HG03558 (cell line): ENCODE measurements at regions not wholly inside any gene's neighbourhood (a gene's known extent, or its start where the extent isn't known, plus 50 kb on each side); places are given as distances from the start of the nearest gene placed in this dataset.

Experiments
- ATAC-seq: cut with Tn5 transposase; IDR thresholded peaks from one replicate; pipeline ENCODE4 v1.9.1; 2021; ENCODE audit warnings: moderate number of reproducible peaks; ENCODE audit not compliant: unreplicated experiment; ENCODE audit errors: extremely low read depth

DNA sequence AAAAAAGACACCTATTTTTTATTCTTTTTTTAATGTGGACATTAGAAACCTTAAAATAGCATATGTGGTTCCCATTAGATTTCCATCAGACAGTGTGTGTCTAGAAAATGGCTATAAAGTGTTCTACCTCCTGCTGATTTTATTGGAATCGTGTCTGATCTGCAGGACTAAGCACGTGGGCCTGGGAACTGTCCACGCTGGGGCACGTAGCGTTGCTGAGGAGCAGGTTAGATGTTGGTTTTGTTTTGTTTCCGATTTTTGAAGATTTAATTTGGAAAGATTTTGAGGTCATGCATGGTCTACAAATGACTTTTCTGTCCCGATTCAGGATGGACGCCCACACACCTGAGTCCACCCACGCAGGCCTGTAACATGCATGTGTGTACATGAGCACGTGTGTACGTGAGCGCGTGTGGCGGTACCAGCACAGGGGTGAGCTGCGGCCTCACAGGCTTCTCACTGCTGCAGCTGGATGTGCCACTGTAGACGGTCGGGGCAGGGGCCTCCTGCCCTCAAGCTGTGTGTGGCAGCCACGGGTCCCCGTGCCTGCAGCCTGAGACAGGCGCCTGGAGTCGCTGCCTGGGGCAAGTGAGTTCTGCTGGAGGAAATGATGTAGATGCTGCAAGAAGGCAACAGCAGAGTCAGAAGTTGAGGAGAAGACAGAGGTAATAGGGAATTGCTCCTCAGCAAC lies 99.7 kb upstream of the CTDP1 start:
- ATAC-seq = no peak

DNA sequence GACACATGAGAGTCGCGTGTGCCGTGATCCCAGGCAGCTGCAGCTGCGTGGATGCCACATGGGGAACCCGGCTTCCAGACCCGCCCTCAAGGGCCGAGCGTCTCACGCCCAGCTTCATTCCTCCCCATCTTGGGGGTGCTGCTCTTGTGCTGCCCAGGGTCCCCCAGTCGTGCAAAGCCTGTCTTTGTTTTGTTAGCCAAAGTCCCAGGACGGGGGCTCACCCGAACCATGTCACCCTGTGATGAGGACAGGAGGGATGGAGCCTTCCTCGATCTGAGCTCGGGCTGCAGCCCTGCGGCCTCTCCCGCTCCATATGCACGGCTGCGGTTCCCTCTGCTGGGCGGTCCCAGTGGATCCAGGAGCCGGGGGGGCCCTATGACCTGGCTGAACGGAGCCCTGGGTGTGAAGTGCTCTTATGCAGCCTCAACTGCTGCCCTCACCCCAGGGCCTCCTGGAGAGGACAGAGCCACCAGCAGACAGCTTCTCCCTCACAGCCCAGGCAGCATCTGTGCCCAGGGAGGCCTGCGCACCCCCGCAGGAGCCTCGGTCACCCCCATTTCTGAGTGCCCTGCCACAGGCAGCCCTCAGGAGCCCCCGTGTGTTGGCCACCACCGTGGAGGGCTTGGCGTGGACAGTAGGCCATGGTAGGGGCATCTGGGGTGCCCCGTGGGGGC lies 99.0 kb upstream of the CTDP1 start:
- ATAC-seq = no peak

DNA sequence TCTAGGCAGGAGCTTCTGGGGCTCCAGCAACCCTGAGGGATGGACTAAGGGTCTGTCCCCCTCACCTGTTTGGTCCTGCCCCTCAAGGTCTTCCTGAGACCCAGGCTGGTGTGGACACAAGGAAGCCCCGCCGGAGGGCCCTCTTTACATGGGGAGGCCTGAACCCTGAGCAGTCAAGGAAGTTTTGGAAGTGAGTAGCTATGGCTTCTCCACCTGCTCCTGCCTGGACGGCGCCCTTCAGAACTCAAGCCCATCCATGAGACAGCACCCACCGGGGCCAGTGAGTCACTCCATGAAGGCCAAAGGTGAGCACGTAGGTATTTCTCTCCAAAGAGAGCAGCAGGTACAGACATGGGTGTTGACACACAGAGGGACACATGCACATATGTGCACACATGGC lies 98.2 kb upstream of the CTDP1 start:
- ATAC-seq = no peak

DNA sequence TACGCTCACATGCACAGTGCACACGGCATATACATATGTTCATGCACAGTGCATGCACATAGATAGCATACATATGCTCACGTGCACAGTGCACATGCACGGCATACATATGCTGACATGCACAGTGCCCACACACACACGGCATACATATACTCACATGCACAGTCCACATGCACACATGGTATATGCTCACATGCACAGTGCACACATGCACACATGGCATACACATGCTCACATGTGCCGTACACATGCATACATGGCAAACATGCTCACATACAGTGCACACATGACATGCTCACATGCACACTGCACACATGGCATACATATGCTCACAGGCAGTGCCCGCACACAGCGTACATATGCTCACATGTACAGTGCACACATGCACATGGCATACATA lies 97.7 kb upstream of the CTDP1 start:
- no peak for ATAC-seq

DNA sequence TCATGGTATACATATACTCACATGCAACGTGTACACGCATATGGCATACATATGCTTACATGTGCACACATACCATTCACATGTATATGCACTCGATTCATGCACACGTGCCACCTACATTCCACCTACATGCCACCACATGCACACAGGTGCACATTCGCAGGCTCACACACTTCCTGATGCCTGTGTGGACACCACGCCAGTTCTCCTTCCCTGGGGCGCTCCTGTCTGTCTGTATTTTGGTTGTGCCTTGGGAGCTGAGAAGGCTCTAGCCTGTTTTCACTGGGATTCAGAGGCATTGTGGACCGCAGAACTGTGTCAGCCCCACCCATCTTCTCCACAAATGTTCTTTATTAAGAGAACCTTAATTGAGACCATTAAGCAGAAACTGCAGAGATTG lies 96.6 kb upstream of the CTDP1 start:
- no peak for ATAC-seq

DNA sequence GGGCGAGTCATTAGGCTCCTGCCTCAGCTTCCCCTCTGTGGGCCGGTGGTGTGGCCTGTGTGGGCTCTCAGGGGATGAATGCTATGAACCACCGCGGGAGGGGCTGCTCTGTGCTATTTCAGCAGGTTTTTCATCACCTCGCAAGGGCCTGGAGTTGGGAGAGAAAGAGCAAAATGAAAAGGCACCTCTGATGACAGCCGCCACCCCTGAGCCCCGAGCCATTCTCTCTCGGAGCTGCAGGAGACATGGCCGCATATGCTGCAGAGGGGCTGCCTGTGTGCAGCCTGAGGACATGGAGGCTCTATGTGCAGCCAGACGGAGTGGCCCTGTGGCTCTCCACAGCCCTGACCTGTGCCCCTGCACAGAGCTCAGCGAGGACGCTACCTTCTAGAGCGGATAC lies 96.2 kb upstream of the CTDP1 start:
- no peak for ATAC-seq

DNA sequence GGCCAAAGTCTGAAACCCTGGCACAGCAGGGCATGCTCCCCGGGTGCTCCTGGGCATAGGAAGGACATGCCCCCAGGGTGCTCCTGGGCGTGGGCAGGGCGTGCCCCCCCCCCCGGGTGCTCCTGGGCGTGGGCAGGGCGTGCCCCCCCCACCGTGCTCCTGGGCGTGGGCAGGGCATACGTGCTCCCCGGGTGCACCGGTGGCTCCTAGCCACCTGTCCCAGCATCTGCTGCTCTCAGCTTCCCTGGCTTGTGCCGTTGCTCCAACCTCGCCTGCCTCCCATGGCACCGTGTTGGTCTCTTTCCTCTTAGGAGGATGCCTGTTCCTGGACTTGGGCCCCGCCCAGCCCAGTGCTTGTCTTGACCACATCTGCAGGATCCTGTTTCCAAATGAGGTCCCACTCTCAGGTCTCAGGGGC lies 95.6 kb upstream of the CTDP1 start:
- ATAC-seq = no peak

DNA sequence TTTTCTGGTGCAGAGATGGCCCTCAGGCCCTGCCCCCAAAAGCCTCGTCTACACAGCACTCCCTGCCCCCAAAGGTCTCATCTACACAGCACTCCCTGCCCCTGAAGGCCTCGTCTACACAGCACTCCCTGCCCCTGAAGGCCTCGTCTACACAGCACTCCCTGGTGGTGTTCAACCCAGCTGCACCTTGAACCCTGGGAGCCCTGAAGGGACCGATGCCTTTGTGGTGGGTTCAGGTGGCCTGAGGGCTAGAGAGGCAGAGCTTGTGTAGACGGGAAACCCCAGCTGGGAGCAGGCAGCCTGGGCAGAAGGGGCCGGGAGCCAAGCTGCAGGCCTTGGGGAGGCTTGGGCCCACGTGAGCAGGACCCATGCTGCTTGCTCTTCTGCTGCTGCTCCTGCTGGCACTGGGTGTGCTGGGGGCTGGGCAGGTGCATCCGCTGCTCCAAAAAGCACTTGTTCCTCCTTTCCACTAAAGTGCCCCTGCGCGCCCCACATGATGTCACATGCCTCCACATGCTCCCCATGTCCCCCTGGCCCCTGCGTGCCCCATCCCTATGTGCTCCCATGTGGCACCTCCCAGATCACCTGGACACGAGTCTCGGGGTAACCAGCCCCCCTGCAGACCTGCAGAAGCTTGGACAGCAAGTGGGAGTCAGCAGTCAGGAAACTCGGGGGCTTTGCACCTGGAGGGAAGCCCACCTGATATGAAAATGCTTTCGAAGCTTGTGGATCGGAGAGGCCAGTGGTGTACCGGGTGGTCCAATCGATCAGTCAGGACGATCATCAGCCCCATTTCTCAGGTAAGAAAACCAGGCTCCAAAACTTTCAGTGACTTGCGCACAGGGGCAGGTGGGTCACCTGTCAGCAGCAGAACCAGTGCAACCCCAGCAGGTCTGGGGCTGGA lies 94.9 kb upstream of the CTDP1 start:
- ATAC-seq = no peak

DNA sequence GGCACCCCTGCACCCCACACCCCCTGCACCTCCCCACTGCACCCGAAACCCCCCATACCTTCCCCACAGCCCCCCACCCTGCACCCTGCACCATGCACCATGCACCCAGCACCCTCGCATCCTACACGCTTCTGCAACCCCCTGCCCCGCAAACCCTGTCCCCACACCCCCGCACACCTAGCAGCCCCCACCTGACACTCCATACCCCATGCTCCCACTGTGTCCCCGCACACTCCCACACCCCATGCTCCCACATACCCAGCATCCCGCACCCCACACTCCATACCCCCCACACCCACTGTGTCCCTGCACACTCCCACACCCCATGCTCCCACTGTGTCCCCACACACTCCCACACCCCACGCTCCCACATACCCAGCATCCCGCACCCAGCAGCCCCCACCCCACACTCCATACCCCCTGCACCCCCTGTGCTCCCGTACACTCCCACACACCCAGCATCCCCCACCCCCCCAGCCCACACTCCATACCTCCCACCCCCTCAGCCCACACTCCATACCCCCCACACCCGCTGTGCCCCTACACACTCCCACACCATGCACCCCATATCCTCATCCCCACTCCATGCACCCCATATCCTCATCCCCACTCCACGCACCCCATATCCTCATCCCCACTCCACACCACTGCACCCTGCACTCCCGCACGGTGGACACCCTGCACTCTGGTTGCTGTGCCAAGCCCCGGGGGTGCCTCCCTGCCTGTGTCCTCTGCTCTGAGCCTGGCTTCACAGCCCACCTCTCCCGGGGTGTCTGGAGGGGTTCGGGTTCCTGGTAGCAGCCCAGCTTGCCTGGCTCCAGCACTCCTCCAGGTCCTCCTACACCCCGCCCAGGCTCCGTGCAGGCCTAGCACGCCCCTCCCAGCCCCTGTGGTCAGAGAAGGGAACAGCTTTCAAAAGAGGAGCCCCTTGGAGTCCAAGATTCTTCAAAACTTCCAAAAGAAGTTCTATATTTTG lies 93.9 kb upstream of the CTDP1 start:
- ATAC-seq = no peak

DNA sequence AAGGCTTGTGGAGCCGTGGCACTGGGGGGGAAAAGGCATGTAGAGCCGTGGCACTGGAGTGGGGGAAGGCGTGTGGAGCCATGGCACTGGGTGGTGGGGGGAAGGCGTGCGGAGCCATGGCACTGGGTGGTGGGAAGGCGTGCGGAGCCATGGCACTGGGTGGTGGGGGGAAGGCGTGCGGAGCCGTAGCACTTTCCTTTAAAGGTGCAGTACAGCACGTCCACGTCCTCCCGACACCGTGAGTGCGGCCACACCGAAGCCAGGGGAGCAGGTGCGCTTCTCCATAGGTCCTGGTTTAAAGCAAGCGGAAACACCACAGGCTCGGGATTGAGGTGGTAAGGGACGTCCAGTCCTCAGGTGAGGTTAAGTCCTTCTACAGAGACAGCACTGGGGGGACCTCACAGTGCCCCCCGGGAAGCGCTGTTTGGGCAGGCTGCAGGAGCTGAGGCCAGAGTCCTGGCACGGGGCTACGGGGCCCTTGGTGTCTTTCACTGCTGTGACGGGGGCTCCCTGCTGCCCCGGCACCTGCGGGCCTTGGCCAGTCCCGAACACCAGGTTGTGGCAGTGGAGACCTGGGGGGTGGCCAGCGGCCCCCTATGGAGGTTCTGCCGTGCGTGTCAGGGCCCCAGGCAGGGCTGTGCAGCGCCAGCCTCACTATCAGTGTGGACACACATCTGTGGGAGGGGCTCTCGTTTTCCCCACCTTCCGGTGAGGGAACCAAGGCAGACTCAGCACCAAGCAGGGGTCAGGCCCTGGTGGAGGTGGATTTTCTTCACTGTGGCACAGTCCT lies 93.0 kb upstream of the CTDP1 start:
- ATAC-seq = no peak

DNA sequence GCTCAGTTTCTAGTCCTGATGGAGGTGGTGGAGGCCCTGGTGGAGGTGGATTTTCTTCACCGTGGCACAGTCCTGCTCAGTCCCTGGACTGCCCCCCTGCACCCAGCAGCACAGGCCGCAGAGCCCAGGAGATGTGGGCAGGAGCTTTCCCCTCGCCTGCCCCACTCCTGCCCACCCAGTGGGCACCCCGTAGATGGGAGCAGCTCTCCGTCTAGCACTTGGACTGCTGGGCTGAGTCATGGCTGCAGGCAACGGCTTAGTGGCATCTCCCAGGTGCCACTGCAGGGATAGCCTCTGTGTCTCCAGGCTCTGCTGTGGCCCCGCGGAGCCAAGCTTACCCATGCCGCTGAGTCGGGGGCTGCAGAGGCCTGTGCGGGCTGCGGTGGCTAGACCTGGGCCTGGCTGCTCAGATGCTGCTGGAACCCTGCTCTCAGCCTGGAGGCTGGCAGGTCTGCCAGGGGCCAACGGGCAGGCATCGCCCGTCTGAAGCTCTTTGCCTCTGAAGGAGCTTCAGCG lies 92.3 kb upstream of the CTDP1 start:
- ATAC-seq = no peak

DNA sequence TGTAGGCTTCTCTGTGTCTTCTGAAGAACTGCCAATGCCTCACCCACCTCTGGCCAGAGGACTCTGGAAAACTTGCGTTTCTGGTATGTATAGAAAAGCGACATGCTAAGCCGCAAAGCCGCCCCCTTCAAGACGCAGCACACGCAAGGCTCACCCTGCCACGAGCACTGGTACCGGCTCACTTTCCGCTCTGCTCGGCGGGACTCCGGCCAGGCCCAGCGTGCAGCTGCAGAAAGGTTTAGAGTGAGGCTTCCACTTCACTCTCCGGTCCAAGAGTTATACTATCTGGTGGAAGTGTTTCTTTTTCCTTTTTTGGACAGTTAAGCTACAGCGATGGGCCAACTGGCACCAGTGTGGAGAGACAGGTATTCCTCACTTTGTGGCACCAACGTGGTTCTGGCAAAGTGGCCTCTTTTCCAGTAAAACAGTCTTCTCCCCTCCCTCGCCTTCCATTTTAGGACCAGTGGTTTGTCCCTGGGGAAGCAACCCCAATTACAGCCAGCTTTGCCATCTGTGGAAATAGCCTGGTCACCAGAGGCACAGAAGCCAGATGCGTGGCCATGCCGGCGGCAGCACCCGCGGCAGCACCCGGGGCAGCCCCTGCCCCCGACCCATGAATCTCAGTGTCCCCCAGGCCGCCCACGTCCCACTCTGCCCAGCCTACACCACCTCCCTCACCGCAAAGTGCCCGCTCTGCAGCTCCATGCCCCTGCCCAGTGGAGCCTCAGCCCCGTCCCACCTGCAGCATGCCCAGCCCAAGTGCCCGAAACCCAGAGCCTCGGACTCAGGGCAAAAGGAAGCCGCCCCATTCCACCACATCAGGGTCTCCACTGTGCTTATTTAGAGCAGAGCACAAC lies 91.6 kb upstream of the CTDP1 start:
- no peak for ATAC-seq

DNA sequence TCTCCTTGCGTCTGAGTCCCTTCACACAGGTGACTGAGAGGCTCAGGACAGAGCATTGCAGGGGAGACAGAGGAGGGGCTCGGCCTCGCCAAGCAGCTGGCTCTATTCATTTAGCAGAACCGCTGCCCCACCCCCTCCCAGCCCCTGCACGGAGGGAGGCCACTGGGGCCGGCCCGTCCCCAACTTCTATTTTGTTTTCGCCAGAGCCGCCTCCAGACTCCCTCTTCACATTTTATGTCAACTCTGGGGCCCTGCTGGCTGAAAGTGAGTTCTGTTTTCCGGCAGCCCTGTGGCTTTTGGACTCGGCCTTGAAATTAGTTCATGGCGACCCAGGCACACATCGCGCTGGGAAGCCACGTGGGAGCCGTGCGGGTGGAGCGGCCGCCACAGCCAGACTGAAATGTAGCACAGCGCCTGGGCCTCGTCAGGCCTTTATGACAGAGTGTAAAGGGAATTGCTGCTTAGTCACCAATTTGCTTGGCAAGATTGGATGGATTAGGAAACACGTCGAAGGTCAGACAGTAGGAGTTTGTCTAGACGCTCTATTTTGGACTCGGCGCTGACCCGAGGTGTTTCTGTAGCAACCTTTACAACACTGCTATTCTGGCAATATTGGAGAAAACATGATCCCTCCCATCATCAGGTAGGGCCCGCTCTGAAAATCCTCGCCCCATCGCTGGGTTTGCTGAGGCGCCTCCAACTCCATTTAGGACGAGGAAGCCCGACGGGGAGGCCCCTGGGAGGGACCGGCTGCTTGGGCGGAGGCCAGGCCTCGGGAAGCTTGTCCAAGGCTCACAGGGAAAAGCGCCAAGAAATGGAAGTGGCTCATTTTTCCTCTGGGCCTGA lies 90.7 kb upstream of the CTDP1 start:
- ATAC-seq = no peak

DNA sequence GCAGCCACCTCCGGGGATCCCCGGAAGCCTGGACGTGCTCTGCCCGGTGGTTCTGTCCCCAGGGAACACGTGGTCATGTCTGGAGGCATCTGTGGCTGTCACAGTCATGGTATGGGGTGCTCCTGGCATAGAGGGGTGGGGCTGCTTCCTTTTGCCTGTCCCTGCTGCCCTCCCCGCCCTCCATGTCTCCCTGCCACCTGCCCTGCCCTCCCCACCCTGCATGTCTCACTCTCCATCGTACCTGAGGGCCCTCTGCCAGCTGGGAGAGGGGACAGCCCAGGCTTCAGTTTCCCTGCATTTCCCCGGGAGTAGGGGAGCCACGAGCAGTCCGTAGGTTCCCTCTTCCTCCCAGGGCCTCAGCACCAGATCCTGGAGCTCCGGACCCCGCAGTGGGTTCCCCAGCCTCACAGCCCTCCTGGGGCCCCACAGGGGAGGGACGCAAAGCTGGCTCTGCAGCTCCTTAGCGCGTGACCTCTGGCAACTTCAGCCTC lies 90.0 kb upstream of the CTDP1 start:
- ATAC-seq = no peak

DNA sequence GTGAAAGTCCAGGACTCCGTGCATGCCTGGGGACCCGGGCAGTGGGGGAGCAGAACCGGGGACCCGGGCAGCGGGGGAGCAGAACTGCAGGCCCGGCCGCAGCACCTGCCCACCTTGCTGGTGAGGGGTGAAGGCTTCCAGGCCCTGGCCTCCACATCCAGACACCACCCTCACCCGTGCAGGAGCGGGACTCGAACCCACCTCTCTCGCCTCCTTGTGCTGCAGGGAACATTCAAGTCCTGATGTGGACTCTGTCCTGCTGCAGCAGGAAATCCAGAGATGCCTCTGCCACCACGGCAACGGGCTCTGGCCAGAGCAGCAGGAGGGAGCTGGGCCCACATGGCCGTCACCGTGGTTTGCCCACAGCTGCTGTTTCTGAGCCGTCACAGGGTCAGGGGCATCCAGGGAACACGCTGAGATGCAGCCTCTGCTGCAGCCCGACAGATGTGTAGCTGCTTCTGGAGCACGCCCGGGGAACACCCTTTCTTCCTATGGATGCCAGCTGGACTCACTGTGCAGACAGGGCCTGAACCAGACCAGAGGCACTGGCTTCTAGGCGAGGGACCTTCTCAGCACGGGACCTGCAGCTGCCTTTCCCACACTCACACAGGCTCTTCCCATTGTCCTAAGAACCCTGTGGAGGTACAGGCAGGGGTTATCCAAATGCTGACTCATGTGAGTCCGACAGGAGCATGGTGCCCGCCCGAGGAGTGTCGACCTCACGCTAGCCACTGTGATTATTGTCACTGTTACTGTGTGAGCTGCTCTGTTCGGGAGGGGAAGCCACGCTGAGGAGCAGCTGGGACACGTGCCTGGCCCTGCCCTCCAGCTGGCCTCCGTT lies 89.2 kb upstream of the CTDP1 start:
- no peak for ATAC-seq

DNA sequence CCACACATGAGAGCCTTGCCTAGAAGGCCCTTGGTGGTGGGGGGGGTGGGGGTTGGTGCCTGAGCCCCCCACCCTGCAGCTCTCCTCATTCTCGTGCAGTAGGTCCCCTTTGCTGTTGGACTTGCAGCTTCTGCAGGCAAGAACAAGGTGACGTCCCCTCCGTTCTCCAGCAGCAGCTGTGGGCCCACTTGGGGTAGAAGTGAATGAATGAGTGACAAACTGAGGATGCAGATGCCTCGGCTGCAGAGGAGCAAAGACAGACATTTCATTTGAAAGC lies 88.6 kb upstream of the CTDP1 start:
- no peak for ATAC-seq
